ENCODE measurements at regions not wholly inside any gene's neighbourhood (a gene's known extent, or its start where the extent isn't known, plus 50 kb on each side); places are given as distances from the start of the nearest gene placed in this dataset.
"Not testable (repeated sequence)": the region's sequence is repeated elsewhere in the genome, so short reads cannot be mapped to it uniquely, and the experiment has no call there.

- DNase-seq = no peak
- no peaks in the 10 kb centered on the region for H3K36me3 ChIP-seq
- intact Hi-C loops (cut with DNase I; ENCODE audit: low total_unique reads) = no loop called here
- H3K27me3 ChIP-seq = no peaks in the 10 kb centered on the region
- peaks cover 0 to 21% (median 8%) of the 10 kb centered on the region in 4 donors for H3K9me3 ChIP-seq
- no peak overlapping the region for H3K4me3 ChIP-seq
- H3K4me1 ChIP-seq = no peaks in the 10 kb centered on the region
- WGBS, 5 donors = 84 to 88% (median 88%) methylated on average over 10 to 16 of the region's 16 CpGs
- TF ChIP-seq, protein P1, sequence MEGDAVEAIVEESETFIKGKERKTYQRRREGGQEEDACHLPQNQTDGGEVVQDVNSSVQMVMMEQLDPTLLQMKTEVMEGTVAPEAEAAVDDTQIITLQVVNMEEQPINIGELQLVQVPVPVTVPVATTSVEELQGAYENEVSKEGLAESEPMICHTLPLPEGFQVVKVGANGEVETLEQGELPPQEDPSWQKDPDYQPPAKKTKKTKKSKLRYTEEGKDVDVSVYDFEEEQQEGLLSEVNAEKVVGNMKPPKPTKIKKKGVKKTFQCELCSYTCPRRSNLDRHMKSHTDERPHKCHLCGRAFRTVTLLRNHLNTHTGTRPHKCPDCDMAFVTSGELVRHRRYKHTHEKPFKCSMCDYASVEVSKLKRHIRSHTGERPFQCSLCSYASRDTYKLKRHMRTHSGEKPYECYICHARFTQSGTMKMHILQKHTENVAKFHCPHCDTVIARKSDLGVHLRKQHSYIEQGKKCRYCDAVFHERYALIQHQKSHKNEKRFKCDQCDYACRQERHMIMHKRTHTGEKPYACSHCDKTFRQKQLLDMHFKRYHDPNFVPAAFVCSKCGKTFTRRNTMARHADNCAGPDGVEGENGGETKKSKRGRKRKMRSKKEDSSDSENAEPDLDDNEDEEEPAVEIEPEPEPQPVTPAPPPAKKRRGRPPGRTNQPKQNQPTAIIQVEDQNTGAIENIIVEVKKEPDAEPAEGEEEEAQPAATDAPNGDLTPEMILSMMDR (IDR thresholded peaks at IDR 0.05) = no peak
- TF ChIP-seq POLR2A (IDR thresholded peaks at IDR 0.05) (no peak), EP300 (IDR thresholded peaks at IDR 0.05) (no peak), POLR2AphosphoS5 (IDR thresholded peaks at IDR 0.05) (no peak)
- peak overlapping the region in 1 of 5 donors; percentile 69 for H3K27ac ChIP-seq
These were observed 631.0 kb upstream of the STXBP6 start for GRCh38 chr14:25680934-25681333.

- WGBS, 5 donors = 75 to 90% (median 85%) methylated on average over 4 of the region's 4 CpGs
- H3K27me3 ChIP-seq; H3K36me3 ChIP-seq; H3K27ac ChIP-seq; DNase-seq; intact Hi-C loops (cut with DNase I; ENCODE audit: low total_unique reads); H3K4me3 ChIP-seq; H3K4me1 ChIP-seq: not testable (repeated sequence)
- peaks cover 0 to 21% (median 8%) of the 10 kb centered on the region in 4 donors for H3K9me3 ChIP-seq
These were observed 630.6 kb upstream of the STXBP6 start for GRCh38 chr14:25680511-25680910.

GRCh38 chr14:25677111-25677510 is 627.2 kb upstream of the STXBP6 start:
- no peaks in the 10 kb centered on the region for H3K36me3 ChIP-seq
- no peaks in the 10 kb centered on the region for H3K4me1 ChIP-seq
- H3K27ac ChIP-seq = no peak overlapping the region
- H3K27me3 ChIP-seq = no peaks in the 10 kb centered on the region
- peaks cover 0 to 21% (median 8%) of the 10 kb centered on the region in 4 donors for H3K9me3 ChIP-seq
- intact Hi-C loops (cut with DNase I; ENCODE audit: low total_unique reads) = no loop called here
- WGBS, 5 donors = 69 to 82% (median 75%) methylated on average over 3 of the region's 3 CpGs
- DNase-seq = no peak
- no peak for TF ChIP-seq EP300 (IDR thresholded peaks at IDR 0.05)
- no peak for TF ChIP-seq POLR2AphosphoS5 (IDR thresholded peaks at IDR 0.05)
- TF ChIP-seq POLR2A (IDR thresholded peaks at IDR 0.05) = no peak
- TF ChIP-seq, protein P1 (IDR thresholded peaks at IDR 0.05) = no peak
- no peak overlapping the region for H3K4me3 ChIP-seq

DNA sequence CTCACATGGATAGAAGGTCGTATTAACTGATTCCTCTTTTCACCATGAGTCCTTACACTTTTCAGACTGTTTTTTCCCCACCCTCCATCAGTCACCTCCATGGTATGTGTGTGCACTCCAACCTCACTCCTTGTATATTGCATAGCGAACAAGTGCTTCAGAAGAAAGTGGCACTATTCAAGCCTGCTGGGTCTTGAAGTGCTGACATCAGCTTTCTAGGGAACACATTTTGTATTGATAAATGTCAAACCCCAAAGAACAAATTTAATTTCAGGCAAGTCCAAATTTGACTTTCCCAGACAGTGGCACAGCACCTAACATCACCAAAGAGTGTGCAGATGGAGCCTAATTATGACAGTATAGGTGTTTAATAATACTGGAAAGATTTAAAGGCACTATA is 617.4 kb upstream of the STXBP6 start:
- intact Hi-C loops (cut with DNase I; ENCODE audit: low total_unique reads) = no loop called here
- DNase-seq = no peak
- no peak overlapping the region for H3K27ac ChIP-seq
- no peaks in the 10 kb centered on the region for H3K27me3 ChIP-seq
- H3K9me3 ChIP-seq = no peaks in the 10 kb centered on the region
- no peak overlapping the region for H3K4me3 ChIP-seq
- TF ChIP-seq, protein P1 (IDR thresholded peaks at IDR 0.05) = no peak
- TF ChIP-seq POLR2A (IDR thresholded peaks at IDR 0.05) (no peak), EP300 (IDR thresholded peaks at IDR 0.05) (no peak), POLR2AphosphoS5 (IDR thresholded peaks at IDR 0.05) (no peak)
- WGBS, 5 donors = 40 to 72% (median 41%) methylated on average over 2 of the region's 2 CpGs
- no peaks in the 10 kb centered on the region for H3K36me3 ChIP-seq
- no peaks in the 10 kb centered on the region for H3K4me1 ChIP-seq

DNA sequence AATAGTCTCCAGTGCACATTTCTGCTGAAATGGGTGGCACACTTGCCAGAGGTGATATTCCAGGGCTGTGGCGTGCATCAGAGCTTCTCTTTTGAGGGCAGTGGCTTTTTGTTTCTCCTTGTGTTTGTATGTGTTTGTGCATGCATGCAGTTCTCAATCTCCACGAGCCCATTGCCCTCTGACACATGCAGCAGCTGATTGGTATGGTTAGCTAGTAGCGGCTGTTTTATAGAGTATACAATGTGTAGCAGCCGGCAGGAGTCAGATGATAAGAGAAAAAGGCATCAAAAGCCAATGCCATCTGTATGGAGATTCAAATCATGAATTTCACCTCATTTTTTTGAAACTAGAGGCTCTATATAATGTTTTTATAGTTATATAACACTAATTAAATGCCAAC is 616.9 kb upstream of the STXBP6 start:
- Histone ChIP-seq H3K4me1 (no peaks in the 10 kb centered on the region), H3K27ac (no peak overlapping the region), H3K27me3 (no peaks in the 10 kb centered on the region), H3K36me3 (no peaks in the 10 kb centered on the region), H3K9me3 (no peaks in the 10 kb centered on the region), H3K4me3 (no peak overlapping the region)
- intact Hi-C loops (cut with DNase I; ENCODE audit: low total_unique reads) = no loop called here
- 41 to 51% (median 48%) methylated on average over 4 of the region's 4 CpGs for WGBS, 5 donors
- no peak for DNase-seq
- TF ChIP-seq EP300 (IDR thresholded peaks at IDR 0.05) = no peak
- no peak for TF ChIP-seq POLR2AphosphoS5 (IDR thresholded peaks at IDR 0.05)
- TF ChIP-seq POLR2A (IDR thresholded peaks at IDR 0.05) = no peak
- TF ChIP-seq, protein P1 (IDR thresholded peaks at IDR 0.05) = no peak
